GM21737 (cell line): ENCODE measurements at regions not wholly inside any gene's neighbourhood (a gene's known extent, or its start where the extent isn't known, plus 50 kb on each side); places are given as distances from the start of the nearest gene placed in this dataset.
"Not testable (repeated sequence)": the region's sequence is repeated elsewhere in the genome, so short reads cannot be mapped to it uniquely, and the experiment has no call there.

Source experiments
- ATAC-seq: cut with Tn5 transposase; IDR thresholded peaks from one replicate; pipeline ENCODE4 v1.9.1; 2021; ENCODE audit warnings: mild to moderate bottlenecking, moderate library complexity; ENCODE audit not compliant: unreplicated experiment

GRCh38 chr3:44111482-44111881 lies 130.2 kb upstream of the TOPAZ1 start:
- ATAC-seq, result no peak

GRCh38 chr3:44114142-44114541 lies 127.5 kb upstream of the TOPAZ1 start:
- ATAC-seq, result no peak

DNA sequence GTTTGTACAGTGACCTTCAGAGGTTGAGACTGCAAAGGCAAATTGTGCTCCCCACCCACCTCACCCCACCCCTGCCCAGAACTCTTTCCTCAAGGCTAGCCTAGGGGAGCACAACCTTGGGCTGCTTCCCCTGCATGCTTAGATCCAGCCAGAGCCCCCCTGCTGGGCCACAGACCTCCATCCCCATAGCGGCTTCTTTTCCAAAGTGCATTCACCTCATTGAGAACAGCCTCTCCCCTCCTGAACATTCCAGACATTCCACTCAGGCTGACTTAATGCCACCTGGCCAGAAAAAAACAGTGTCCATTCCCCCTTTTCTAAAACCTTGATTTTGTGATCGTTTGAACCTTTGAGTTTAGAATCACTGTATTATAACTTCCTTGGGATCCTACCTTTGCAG lies 124.4 kb upstream of the TOPAZ1 start:
- ATAC-seq, result no peak

DNA sequence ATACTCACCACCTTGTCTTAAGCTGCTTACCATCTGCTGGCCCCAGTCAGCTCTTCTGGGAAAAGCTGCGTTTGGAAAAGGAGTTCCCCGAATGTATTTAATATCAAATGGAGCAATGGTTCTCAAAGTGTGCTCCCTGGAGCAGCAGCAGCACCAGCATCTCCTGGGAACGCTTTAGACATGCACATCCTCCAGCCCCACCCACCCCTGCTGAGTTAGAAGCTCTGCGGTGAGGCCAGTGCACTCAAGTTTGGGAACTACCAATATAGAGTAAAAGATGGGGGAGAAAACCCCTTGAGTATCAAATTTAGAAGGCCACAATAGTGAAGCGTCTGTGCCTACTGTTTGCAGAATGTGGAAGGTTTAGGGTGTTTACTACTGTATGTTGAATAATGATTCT lies 124.0 kb upstream of the TOPAZ1 start:
- no peak for ATAC-seq

DNA sequence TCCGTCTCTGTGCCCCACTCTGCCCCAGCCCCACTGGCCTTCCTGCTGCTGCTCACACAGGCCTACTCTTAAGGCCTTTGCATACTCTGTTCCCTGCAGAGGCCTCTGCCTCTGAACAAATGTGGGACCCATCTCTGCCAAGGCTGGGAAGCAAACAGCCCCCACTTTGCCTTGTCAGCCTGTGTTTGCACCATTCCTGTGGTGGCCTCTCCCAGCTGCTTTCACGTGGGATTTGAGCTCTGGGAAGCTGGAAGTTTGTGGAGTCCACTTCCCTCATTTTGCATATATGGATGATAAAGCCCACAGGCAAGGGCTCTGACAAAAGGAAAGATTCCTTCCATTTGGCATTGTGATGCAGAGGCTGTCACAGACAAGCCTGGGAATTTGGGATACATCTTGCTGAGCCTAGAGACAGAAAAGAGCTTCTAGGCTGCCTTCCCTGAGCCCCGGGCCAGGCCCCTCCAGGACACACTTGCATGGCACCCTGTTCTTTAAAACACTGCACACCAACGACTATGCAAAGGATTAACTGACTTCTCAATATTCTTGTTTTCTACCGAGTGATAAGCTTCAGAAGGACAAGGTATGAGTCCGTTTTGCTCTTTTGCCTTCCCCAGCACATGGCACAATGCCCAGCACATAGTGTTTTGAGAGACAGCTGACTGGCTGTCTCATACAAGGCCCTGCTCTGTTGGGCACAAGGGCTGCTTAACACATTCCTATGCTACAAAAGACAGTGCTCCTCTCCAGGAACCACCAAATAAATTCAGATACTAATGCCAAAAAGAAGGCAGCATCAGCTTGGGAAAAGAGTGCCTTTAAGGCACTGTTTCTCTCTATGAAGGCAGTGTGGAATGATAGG lies 120.7 kb upstream of the TOPAZ1 start:
- no peak for ATAC-seq

DNA sequence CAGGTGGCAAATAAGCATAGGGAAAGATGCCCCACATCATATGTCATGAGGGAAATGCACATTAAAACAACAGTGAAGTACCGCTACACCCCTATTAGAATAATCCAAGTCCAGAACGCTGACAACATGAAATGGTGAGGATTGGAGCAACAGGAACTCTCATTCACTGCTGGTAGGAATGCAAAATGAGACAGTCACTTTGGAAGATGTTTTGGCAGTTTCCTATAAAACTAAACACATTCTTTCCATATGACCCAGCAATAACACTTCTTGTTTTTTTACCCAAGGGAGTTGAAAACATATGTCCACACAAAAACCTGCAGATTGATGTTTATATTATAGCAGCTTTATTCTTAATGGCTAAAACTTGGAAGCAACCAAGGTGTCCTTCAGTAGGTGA lies 116.4 kb upstream of the TOPAZ1 start:
- no peak for ATAC-seq

- ATAC-seq, result no peak
Observed at GRCh38 chr3:44125882-44126281, 115.8 kb upstream of the TOPAZ1 start.

GRCh38 chr3:44128057-44128775 lies 113.5 kb upstream of the TOPAZ1 start:
- ATAC-seq, result no peak

- ATAC-seq, result no peak
Observed at GRCh38 chr3:44130249-44130648, 111.4 kb upstream of the TOPAZ1 start.

- no peak for ATAC-seq
Observed at GRCh38 chr3:44132061-44132460, 109.6 kb upstream of the TOPAZ1 start.

DNA sequence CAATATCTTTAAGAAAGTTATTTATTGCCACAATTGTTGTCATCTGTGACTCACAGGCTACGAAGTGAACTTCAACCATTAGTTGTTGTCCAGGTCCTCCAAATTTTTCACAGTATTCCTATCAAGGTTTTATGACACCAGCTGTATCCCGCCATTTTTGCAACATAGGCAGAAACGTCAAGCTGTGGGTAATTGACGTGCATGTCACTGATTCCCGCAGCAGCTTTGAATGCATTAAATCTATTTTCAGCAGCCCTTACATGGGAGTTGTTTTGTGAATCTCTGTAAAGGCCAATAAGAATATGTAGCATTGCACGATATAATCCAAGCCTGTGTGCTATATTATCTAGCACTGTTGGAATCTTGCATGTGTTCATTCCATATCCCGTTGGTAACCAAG lies 109.1 kb upstream of the TOPAZ1 start:
- ATAC-seq, result no peak

- no peak for ATAC-seq
Observed at GRCh38 chr3:44136421-44136820, 105.3 kb upstream of the TOPAZ1 start.

GRCh38 chr3:44146073-44146472 lies 95.6 kb upstream of the TOPAZ1 start:
- no peak for ATAC-seq

- ATAC-seq, result no peak
Observed at GRCh38 chr3:44159696-44160300, 81.9 kb upstream of the TOPAZ1 start.

DNA sequence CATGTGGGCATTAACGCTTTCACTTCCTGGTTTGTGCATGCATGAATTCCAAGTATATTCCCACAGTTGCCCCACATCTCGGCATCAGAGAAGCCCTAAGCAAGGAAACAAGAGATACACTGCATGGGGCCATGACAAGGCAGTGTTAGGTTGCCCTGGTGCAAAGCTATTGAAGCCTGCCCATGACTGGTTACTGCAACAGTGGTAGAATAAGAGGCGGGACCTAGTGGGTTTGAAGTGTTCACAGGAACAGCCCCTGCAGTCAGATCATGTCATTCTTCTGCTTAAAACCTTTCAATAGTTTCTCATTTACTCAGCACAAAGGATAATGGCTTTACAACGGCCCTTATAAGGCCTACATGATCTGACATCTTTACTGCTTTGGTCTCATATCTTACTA lies 80.9 kb upstream of the TOPAZ1 start:
- ATAC-seq, result no peak

DNA sequence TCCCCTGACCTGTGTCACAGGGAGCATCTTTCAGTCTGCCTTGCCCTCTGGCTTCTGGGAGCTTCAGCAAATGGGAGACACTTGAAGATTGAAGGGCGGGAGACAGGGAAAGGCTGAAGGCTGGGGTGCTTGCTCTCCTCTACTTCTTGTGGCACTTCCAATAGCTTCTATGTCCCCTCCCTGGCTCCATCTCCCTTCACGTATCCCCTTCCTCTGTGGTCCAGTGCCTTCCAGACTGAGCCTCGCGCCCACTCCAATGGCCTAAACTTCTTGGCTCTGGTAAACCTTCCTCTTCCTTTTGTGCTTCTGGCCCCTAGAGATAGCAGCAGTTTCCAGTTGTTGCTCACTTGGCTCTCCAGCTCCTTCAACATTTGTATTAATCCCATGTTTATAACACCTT lies 69.8 kb upstream of the TOPAZ1 start:
- no peak for ATAC-seq

- ATAC-seq, result not testable (repeated sequence)
Observed at GRCh38 chr3:44172701-44173100, 69.0 kb upstream of the TOPAZ1 start.

GRCh38 chr3:44173263-44173662 lies 68.4 kb upstream of the TOPAZ1 start:
- no peak for ATAC-seq

- no peak for ATAC-seq
Observed at GRCh38 chr3:44175070-44175469, 66.6 kb upstream of the TOPAZ1 start.

- no peak for ATAC-seq
Observed at GRCh38 chr3:44179246-44179645, 62.4 kb upstream of the TOPAZ1 start.

DNA sequence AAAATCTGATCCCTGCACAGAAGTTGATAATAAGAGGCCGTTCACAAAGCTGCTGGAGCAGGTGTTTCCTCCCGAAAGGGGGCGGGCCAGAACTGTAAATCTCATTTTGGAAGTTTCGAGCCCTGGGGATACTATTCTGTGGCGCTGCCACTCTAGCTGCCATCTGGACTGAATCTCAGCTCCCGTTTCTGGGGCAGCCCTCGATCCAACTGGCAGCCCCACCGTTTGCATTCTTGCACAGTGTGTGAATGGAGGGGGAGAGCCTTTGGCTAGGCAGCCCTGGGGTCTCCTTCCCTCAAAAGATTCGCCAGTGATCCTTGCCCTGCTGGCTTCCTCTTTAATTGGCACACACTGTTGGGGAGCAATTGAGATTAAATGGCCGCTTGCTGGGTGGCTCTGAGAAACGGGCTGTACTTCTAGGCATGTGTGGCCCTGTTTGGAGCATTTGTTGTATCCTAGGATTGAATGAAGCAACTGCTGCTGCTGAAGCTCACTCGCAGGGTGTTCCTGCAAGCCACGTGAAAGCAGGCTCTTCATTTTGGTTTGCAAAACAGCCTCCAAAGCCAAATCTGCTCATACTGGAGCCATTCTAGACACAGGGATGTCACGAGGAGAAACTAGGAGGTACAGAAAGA lies 57.2 kb upstream of the TOPAZ1 start:
- no peak for ATAC-seq
